Umbilical cord (tissue), 1 donor: ENCODE measurements at regions not wholly inside any gene's neighbourhood (a gene's known extent, or its start where the extent isn't known, plus 50 kb on each side); places are given as distances from the start of the nearest gene placed in this dataset.
"Not testable (repeated sequence)": the region's sequence is repeated elsewhere in the genome, so short reads cannot be mapped to it uniquely, and the experiment has no call there.

ENCODE experiments used
- DNase-seq: peaks from one replicate; pipeline ENCODE4 v3.0.0-alpha.2; 2015; ENCODE audit warnings: low spot score

GRCh38 chr5:58022055-58022454, 437.8 kb downstream of the PLK2 start:
- DNase-seq: no peak

- DNase-seq: no peak
These were observed 438.4 kb downstream of the PLK2 start for GRCh38 chr5:58021466-58021865.

GRCh38 chr5:58019614-58020013, 440.3 kb downstream of the PLK2 start:
- peak; percentile 26 for DNase-seq

GRCh38 chr5:58018016-58018415, 441.9 kb downstream of the PLK2 start:
- DNase-seq: no peak

GRCh38 chr5:58016877-58017276, 443.0 kb downstream of the PLK2 start:
- no peak for DNase-seq

- no peak for DNase-seq
These were observed 443.5 kb downstream of the PLK2 start for GRCh38 chr5:58016358-58016757.

- no peak for DNase-seq
These were observed 444.7 kb downstream of the PLK2 start for GRCh38 chr5:58015175-58015574.

GRCh38 chr5:58013542-58014258, 446.2 kb downstream of the PLK2 start:
- no peak for DNase-seq

- DNase-seq: no peak
These were observed 447.0 kb downstream of the PLK2 start for GRCh38 chr5:58012801-58013315.

- DNase-seq: no peak
These were observed 447.8 kb downstream of the PLK2 start for GRCh38 chr5:58012102-58012501.

- no peak for DNase-seq
These were observed 448.6 kb downstream of the PLK2 start for GRCh38 chr5:58011301-58011700.

GRCh38 chr5:58009754-58010153, 450.1 kb downstream of the PLK2 start:
- DNase-seq: no peak

- no peak for DNase-seq
These were observed 457.6 kb downstream of the PLK2 start for GRCh38 chr5:58002323-58002722.

- DNase-seq: no peak
These were observed 466.0 kb downstream of the PLK2 start for GRCh38 chr5:57993866-57994265.

GRCh38 chr5:57989378-57989777, 470.5 kb downstream of the PLK2 start:
- no peak for DNase-seq

- no peak for DNase-seq
These were observed 471.1 kb downstream of the PLK2 start for GRCh38 chr5:57988813-57989212.

GRCh38 chr5:57987552-57987951, 472.3 kb downstream of the PLK2 start:
- no peak for DNase-seq

GRCh38 chr5:57986761-57987341, 473.0 kb downstream of the PLK2 start:
- peak; percentile 7 for DNase-seq

GRCh38 chr5:57983426-57983825, 476.5 kb downstream of the PLK2 start:
- DNase-seq: no peak

- DNase-seq: no peak
These were observed 480.2 kb downstream of the PLK2 start for GRCh38 chr5:57979671-57980070.

- no peak for DNase-seq
These were observed 483.4 kb downstream of the PLK2 start for GRCh38 chr5:57976506-57976905.

- DNase-seq: not testable (repeated sequence)
These were observed 487.8 kb downstream of the PLK2 start for GRCh38 chr5:57972099-57972498.

- DNase-seq: no peak
These were observed 478.0 kb upstream of the ACTBL2 start for GRCh38 chr5:57960569-57960968.
